ENCODE measurements at regions not wholly inside any gene's neighbourhood (a gene's known extent, or its start where the extent isn't known, plus 50 kb on each side); places are given as distances from the start of the nearest gene placed in this dataset.

DNA sequence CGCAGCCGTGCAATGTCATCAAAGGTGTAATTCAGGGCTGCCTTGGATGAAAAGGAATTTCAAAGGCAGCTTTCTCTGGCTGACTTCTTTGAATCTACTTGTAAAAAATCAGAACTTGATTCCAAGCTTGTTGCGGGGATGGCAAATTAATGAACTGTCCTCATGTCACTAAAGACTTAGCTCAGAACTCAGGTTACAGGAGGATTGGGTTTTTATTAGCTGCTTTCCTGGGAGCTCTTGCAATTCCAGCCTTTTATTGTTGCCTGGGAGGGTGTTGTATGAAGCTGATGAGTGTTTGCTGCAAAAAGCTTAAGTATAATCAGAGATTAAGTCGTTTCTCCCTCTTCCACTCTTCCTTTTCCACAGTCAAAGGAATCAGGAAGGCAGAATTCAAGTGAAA is 113.0 kb upstream of the CDH4 start:
- no TSS peak for BruUV-seq (replicated peaks)
- no peak overlapping the region for H2AFZ ChIP-seq (replicated peaks; ENCODE audit: low read length, poor library complexity)
- no peak overlapping the region for H2AK5ac ChIP-seq (ENCODE audit: low read depth, low read length)
- H3K9me3 ChIP-seq (ENCODE audit: control insufficient read depth, insufficient read depth, low read length) = no peaks in the 10 kb centered on the region
- H2AK9ac ChIP-seq (replicated peaks; ENCODE audit: low read depth, low read length, poor library complexity) = no peak overlapping the region
- H4K20me1 ChIP-seq (ENCODE audit: insufficient read depth, low read length) = no peaks in the 10 kb centered on the region
- H3K36me3 ChIP-seq (ENCODE audit: control insufficient read depth, insufficient read depth, low read length) = no peaks in the 10 kb centered on the region
- no peak overlapping the region for H4K91ac ChIP-seq (ENCODE audit: insufficient read depth, low read depth, low read length)
- H3K56ac ChIP-seq (ENCODE audit: extremely low read depth, insufficient read depth, low read length) = no peak overlapping the region
- CTCF ChIA-PET = no interaction called here
- H3K4ac ChIP-seq (ENCODE audit: low read depth, low read length) = no peak overlapping the region
- H2BK20ac ChIP-seq (ENCODE audit: low read depth, low read length) = no peak overlapping the region
- no peaks in the 10 kb centered on the region for H3K4me1 ChIP-seq (ENCODE audit: control insufficient read depth, insufficient read depth, low read length)
- H4K8ac ChIP-seq (ENCODE audit: low read depth in 2 of 2, low read length in 2 of 2) = no peak overlapping the region
- in situ Hi-C loops (cut with MboI; ENCODE audit: low sequenced_read_pairs) (no loop called here), intact Hi-C loops (cut with micrococcal nuclease) (no loop called here), dilution Hi-C loops (cut with HindIII; ENCODE audit: low sequenced_read_pairs, unreplicated experiment) (no loop called here)
- H3K23ac ChIP-seq (ENCODE audit: low read depth, low read length) = no peak overlapping the region
- H3K9me1 ChIP-seq (ENCODE audit: insufficient read depth, low read length) = no peaks in the 10 kb centered on the region
- peaks cover 22% of the 10 kb centered on the region for H3K27me3 ChIP-seq (ENCODE audit: control insufficient read depth, insufficient read depth, low read length)
- no peak for DNase-seq
- no peak overlapping the region for H3K14ac ChIP-seq (replicated peaks; ENCODE audit: low read depth, low read length)
- no peak for ATAC-seq (ENCODE audit: low read depth)
- no peak overlapping the region for H3K18ac ChIP-seq (ENCODE audit: low read depth, low read length)
- H3K4me2 ChIP-seq (ENCODE audit: low read depth, low read length) = no peak overlapping the region
- H2BK120ac ChIP-seq (ENCODE audit: low read depth, low read length) = no peak overlapping the region
- WGBS, 2 experiments (ENCODE audit: extremely low coverage in 2 of 2, insufficient read length in 1 of 2) = no CpG with 5 or more reads among the region's 4 CpGs
- H3K79me1 ChIP-seq (ENCODE audit: low read depth in 1 of 2, low read length in 2 of 2) = no peaks in the 10 kb centered on the region
- TF ChIP-seq RCOR1 (IDR thresholded peaks at IDR 0.05; ENCODE audit: insufficient replicate concordance, low read length) (no peak), CHD1 (IDR thresholded peaks at IDR 0.05; ENCODE audit: low read depth, low read length) (no peak), ELK1 (IDR thresholded peaks at IDR 0.05; ENCODE audit: borderline replicate concordance, low read depth, low read length) (no peak), RFX5 (IDR thresholded peaks at IDR 0.05; ENCODE audit: low read depth, low read length) (no peak), MAZ (IDR thresholded peaks at IDR 0.05; ENCODE audit: borderline replicate concordance, low read depth, low read length) (no peak), USF2 (IDR thresholded peaks at IDR 0.05; ENCODE audit: low read depth, low read length) (no peak), NFE2L2 (IDR thresholded peaks at IDR 0.05; ENCODE audit: low read depth, low read length) (no peak), POLR2A (IDR thresholded peaks at IDR 0.05; ENCODE audit: low read depth, low read length) (no peak), MXI1 (IDR thresholded peaks at IDR 0.05; ENCODE audit: borderline replicate concordance, low read depth, low read length) (no peak), CEBPB (IDR thresholded peaks at IDR 0.05; ENCODE audit: low read depth, low read length) (no peak), BHLHE40 (IDR thresholded peaks at IDR 0.05; ENCODE audit: low read depth, low read length) (no peak), RAD21 (IDR thresholded peaks at IDR 0.05; ENCODE audit: low read length) (no peak), SMC3 (IDR thresholded peaks at IDR 0.05; ENCODE audit: low read depth, low read length) (no peak), MAFK (IDR thresholded peaks at IDR 0.05; ENCODE audit: low read depth, low read length) (no peak), FOS (IDR thresholded peaks at IDR 0.05; ENCODE audit: low read depth, low read length) (no peak)
- TF ChIP-seq, protein P1, sequence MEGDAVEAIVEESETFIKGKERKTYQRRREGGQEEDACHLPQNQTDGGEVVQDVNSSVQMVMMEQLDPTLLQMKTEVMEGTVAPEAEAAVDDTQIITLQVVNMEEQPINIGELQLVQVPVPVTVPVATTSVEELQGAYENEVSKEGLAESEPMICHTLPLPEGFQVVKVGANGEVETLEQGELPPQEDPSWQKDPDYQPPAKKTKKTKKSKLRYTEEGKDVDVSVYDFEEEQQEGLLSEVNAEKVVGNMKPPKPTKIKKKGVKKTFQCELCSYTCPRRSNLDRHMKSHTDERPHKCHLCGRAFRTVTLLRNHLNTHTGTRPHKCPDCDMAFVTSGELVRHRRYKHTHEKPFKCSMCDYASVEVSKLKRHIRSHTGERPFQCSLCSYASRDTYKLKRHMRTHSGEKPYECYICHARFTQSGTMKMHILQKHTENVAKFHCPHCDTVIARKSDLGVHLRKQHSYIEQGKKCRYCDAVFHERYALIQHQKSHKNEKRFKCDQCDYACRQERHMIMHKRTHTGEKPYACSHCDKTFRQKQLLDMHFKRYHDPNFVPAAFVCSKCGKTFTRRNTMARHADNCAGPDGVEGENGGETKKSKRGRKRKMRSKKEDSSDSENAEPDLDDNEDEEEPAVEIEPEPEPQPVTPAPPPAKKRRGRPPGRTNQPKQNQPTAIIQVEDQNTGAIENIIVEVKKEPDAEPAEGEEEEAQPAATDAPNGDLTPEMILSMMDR (conservative IDR thresholded peaks at IDR 0.05; ENCODE audit: low read depth, low read length) = no peak
- no peak overlapping the region for H4K5ac ChIP-seq (ENCODE audit: low read depth, low read length)
- H3K9ac ChIP-seq (ENCODE audit: low read depth, low read length) = no peak overlapping the region
- H2BK5ac ChIP-seq (ENCODE audit: low read depth, low read length, poor library complexity, severe bottlenecking) = no peak overlapping the region
- no peak overlapping the region for H2BK15ac ChIP-seq (ENCODE audit: low read depth, low read length)
- POLR2A ChIA-PET (ENCODE audit: unreplicated experiment) = no interaction called here
- H3K4me3 ChIP-seq (ENCODE audit: insufficient read depth, low read depth, low read length) = no peak overlapping the region
- no peak overlapping the region for H3K27ac ChIP-seq (ENCODE audit: insufficient read depth, low read length)
